ENCODE measurements at regions not wholly inside any gene's neighbourhood (a gene's known extent, or its start where the extent isn't known, plus 50 kb on each side); places are given as distances from the start of the nearest gene placed in this dataset.

DNA sequence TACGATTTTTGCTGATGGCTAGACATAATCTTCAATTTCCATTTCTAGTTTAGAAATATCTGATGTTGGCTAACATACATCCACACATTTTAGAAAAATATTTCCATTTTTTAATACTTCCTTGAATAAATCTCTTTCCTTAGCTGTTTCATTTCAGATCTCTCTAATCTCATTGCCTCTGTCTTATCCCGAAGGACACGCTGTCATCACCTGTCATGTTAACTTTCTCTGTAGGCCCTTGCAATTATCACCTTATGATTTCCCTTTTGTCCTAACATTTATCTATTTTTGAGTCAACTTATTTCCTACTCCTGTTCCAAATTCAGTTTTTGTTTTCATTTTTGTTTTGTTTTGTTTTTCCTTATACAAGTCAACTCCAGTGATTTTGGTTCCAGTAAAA lies 173.1 kb upstream of the POM121L12 start:
- TF ChIP-seq, protein P1, sequence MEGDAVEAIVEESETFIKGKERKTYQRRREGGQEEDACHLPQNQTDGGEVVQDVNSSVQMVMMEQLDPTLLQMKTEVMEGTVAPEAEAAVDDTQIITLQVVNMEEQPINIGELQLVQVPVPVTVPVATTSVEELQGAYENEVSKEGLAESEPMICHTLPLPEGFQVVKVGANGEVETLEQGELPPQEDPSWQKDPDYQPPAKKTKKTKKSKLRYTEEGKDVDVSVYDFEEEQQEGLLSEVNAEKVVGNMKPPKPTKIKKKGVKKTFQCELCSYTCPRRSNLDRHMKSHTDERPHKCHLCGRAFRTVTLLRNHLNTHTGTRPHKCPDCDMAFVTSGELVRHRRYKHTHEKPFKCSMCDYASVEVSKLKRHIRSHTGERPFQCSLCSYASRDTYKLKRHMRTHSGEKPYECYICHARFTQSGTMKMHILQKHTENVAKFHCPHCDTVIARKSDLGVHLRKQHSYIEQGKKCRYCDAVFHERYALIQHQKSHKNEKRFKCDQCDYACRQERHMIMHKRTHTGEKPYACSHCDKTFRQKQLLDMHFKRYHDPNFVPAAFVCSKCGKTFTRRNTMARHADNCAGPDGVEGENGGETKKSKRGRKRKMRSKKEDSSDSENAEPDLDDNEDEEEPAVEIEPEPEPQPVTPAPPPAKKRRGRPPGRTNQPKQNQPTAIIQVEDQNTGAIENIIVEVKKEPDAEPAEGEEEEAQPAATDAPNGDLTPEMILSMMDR (conservative IDR thresholded peaks at IDR 0.05 in 1 of 2, IDR thresholded peaks at IDR 0.05 in 1 of 2; ENCODE audit: extremely low read depth in 1 of 2, insufficient read depth in 1 of 2, low read depth in 1 of 2, low read length in 2 of 2): no peak
- no peak for TF ChIP-seq EZH2 (IDR thresholded peaks at IDR 0.05; ENCODE audit: borderline replicate concordance, low read length)

Data from mammary epithelial cell (primary cell).